Activated B cell treated with CpG ODN at 0.5 μM for 24 hours (primary cell): ENCODE measurements at regions not wholly inside any gene's neighbourhood (a gene's known extent, or its start where the extent isn't known, plus 50 kb on each side); places are given as distances from the start of the nearest gene placed in this dataset.

Experiments
- ATAC-seq: fragments of 200-7000 bp; cut with Tn5 transposase; one replicate; pipeline ENCODE4 v1.10.0; 2021; ENCODE audit warnings: low read depth, mild to moderate bottlenecking, moderate library complexity
- CTCF ChIA-PET: fragments of 350-600 bp; sonication (Branson Sonifier 250); formaldehyde crosslinking; loops from one replicate; lab custom pipeline; 2021; ENCODE audit warnings: antibody characterized with exemption; lab: Charles Lee
- POLR2A ChIA-PET: fragments of 350-600 bp; sonication (Branson Sonifier 250); formaldehyde crosslinking; loops from one replicate; lab custom pipeline; 2021; ENCODE audit warnings: antibody characterized with exemption; lab: Charles Lee
- DNase-seq: peaks from one replicate; pipeline ENCODE4 v3.0.0; 2022
- H3K27ac Mint-ChIP-seq: one replicate; pipeline ENCODE4 v1.8.0; 2020; ENCODE audit warnings: mixed read lengths
- H3K27me3 Mint-ChIP-seq: one replicate; pipeline ENCODE4 v1.8.0; 2021; ENCODE audit warnings: mixed read lengths
- H3K36me3 Mint-ChIP-seq: one replicate; pipeline ENCODE4 v1.8.0; 2021; ENCODE audit warnings: low read depth, mixed read lengths
- H3K4me1 Mint-ChIP-seq: one replicate; pipeline ENCODE4 v1.8.0; 2021; ENCODE audit warnings: mixed read lengths
- H3K4me3 Mint-ChIP-seq: one replicate; pipeline ENCODE4 v1.8.0; 2020; ENCODE audit warnings: mild to moderate bottlenecking, mixed read lengths
- H3K9me3 Mint-ChIP-seq: one replicate; pipeline ENCODE4 v1.8.0; 2020; ENCODE audit warnings: mixed read lengths
- CTCF ChIP-seq: fragments of 200-600 bp; IDR thresholded peaks from one replicate; pipeline ENCODE4 v1.8.0; 2022; ENCODE audit warnings: antibody characterized with exemption, mild to moderate bottlenecking
- intact Hi-C: fragments of 100-400 bp; cut with micrococcal nuclease; formaldehyde crosslinking; loops from one replicate; pipeline ENCODE4 v1.15.1; 2024

- H3K4me1 Mint-ChIP-seq, result no peaks in the 10 kb centered on the region
- no peak for DNase-seq
- H3K9me3 Mint-ChIP-seq, result peaks cover 2% of the 10 kb centered on the region
- H3K4me3 Mint-ChIP-seq, result no peak overlapping the region
- no peak for TF ChIP-seq CTCF
- POLR2A ChIA-PET, result no interaction called here
- no peaks in the 10 kb centered on the region for H3K27me3 Mint-ChIP-seq
- H3K27ac Mint-ChIP-seq, result no peak overlapping the region
- no peaks in the 10 kb centered on the region for H3K36me3 Mint-ChIP-seq
- ATAC-seq, result no peak
- CTCF ChIA-PET, result no interaction called here
- intact Hi-C loops, result no loop called here
These were observed 854.4 kb downstream of the SQOR start for GRCh38 chr15:46489276-46489675.

GRCh38 chr15:46496491-46497115, 861.8 kb downstream of the SQOR start:
- ATAC-seq (no peak), DNase-seq (no peak)
- CTCF ChIA-PET, result no interaction called here
- no peaks in the 10 kb centered on the region for H3K27me3 Mint-ChIP-seq
- H3K4me1 Mint-ChIP-seq, result no peaks in the 10 kb centered on the region
- H3K36me3 Mint-ChIP-seq, result no peaks in the 10 kb centered on the region
- H3K9me3 Mint-ChIP-seq, result peaks cover 11% of the 10 kb centered on the region
- POLR2A ChIA-PET, result no interaction called here
- TF ChIP-seq CTCF, result no peak
- H3K4me3 Mint-ChIP-seq, result no peak overlapping the region
- H3K27ac Mint-ChIP-seq, result no peak overlapping the region
- intact Hi-C loops, result no loop called here

- Mint-ChIP-seq H3K27me3 (no peaks in the 10 kb centered on the region), H3K27ac (no peak overlapping the region), H3K4me3 (no peak overlapping the region), H3K36me3 (no peaks in the 10 kb centered on the region), H3K4me1 (no peaks in the 10 kb centered on the region), H3K9me3 (peaks cover 22% of the 10 kb centered on the region)
- POLR2A ChIA-PET, result no interaction called here
- ATAC-seq (no peak), DNase-seq (no peak)
- CTCF ChIA-PET, result no interaction called here
- intact Hi-C loops, result no loop called here
- TF ChIP-seq CTCF, result no peak
These were observed 867.8 kb downstream of the SQOR start for GRCh38 chr15:46502667-46503066.

GRCh38 chr15:46518381-46518780, 883.6 kb downstream of the SQOR start:
- TF ChIP-seq CTCF, result no peak
- H3K4me1 Mint-ChIP-seq, result no peaks in the 10 kb centered on the region
- H3K27ac Mint-ChIP-seq, result no peak overlapping the region
- H3K9me3 Mint-ChIP-seq, result peaks cover 9% of the 10 kb centered on the region
- H3K36me3 Mint-ChIP-seq, result no peaks in the 10 kb centered on the region
- no peak for DNase-seq
- no peaks in the 10 kb centered on the region for H3K27me3 Mint-ChIP-seq
- no peak overlapping the region for H3K4me3 Mint-ChIP-seq
- no peak for ATAC-seq
- ChIA-PET POLR2A (no interaction called here), CTCF (no interaction called here)
- intact Hi-C loops, result no loop called here

- DNase-seq, result no peak
- Mint-ChIP-seq H3K27ac (no peak overlapping the region), H3K4me3 (no peak overlapping the region), H3K4me1 (no peaks in the 10 kb centered on the region), H3K9me3 (peaks cover 10% of the 10 kb centered on the region), H3K36me3 (no peaks in the 10 kb centered on the region), H3K27me3 (no peaks in the 10 kb centered on the region)
- no peak for ATAC-seq
- ChIA-PET POLR2A (no interaction called here), CTCF (no interaction called here)
- intact Hi-C loops, result no loop called here
- TF ChIP-seq CTCF, result no peak
These were observed 888.9 kb downstream of the SQOR start for GRCh38 chr15:46523701-46524100.
